Posterior cingulate gyrus (tissue), 11 donors: ENCODE measurements at regions not wholly inside any gene's neighbourhood (a gene's known extent, or its start where the extent isn't known, plus 50 kb on each side); places are given as distances from the start of the nearest gene placed in this dataset.
"Not testable (repeated sequence)": the region's sequence is repeated elsewhere in the genome, so short reads cannot be mapped to it uniquely, and the experiment has no call there.

Experiments used
- DNase-seq, 10 donors: peaks; one replicate each; pipeline versions ENCODE4 v3.0.0 to v3.0.0-alpha.2; 2020 to 2021; ENCODE audit warnings: mixed read lengths in 3 of 10
- intact Hi-C: fragments of 100-400 bp; cut with DNase I; formaldehyde crosslinking; loops from one replicate; pipeline ENCODE4 v1.15.1; 2023

GRCh38 chr4:57401586-57401985 is 291.4 kb upstream of the IGFBP7 start:
- no peak for DNase-seq
- intact Hi-C loops = no loop called here

- no peak for DNase-seq
These were observed 268.6 kb upstream of the IGFBP7 start for GRCh38 chr4:57378766-57379165.

GRCh38 chr4:57374866-57375595 is 264.8 kb upstream of the IGFBP7 start:
- intact Hi-C loops = no loop called here
- DNase-seq = no peak

More at GRCh38 chr4:57378766-57379165, 268.6 kb upstream of the IGFBP7 start:
- intact Hi-C loops = no loop called here

- intact Hi-C loops = no loop called here
- no peak for DNase-seq
These were observed 263.8 kb upstream of the IGFBP7 start for GRCh38 chr4:57373991-57374390.

GRCh38 chr4:57371671-57372070 is 261.5 kb upstream of the IGFBP7 start:
- intact Hi-C loops = no loop called here
- DNase-seq = no peak

- no peak for DNase-seq
- intact Hi-C loops = no loop called here
These were observed 260.5 kb upstream of the IGFBP7 start for GRCh38 chr4:57370691-57371090.

GRCh38 chr4:57369446-57369845 is 259.3 kb upstream of the IGFBP7 start:
- intact Hi-C loops = no loop called here
- no peak for DNase-seq

- no peak for DNase-seq
- intact Hi-C loops = no loop called here
These were observed 254.1 kb upstream of the IGFBP7 start for GRCh38 chr4:57364255-57364654.

GRCh38 chr4:57363346-57363745 is 253.2 kb upstream of the IGFBP7 start:
- intact Hi-C loops = no loop called here
- DNase-seq = no peak

GRCh38 chr4:57360681-57361080 is 250.5 kb upstream of the IGFBP7 start:
- intact Hi-C loops = no loop called here

GRCh38 chr4:57355101-57355665 is 245.0 kb upstream of the IGFBP7 start:
- intact Hi-C loops = no loop called here
- no peak for DNase-seq

More at GRCh38 chr4:57360681-57361080, 250.5 kb upstream of the IGFBP7 start:
- DNase-seq = no peak

- DNase-seq = no peak
- intact Hi-C loops = no loop called here
These were observed 241.5 kb upstream of the IGFBP7 start for GRCh38 chr4:57351731-57352130.

GRCh38 chr4:57344296-57344695 is 234.1 kb upstream of the IGFBP7 start:
- intact Hi-C loops = no loop called here
- DNase-seq = no peak

GRCh38 chr4:57342411-57342810 is 232.2 kb upstream of the IGFBP7 start:
- no peak for DNase-seq
- intact Hi-C loops = no loop called here

GRCh38 chr4:57338861-57339260 is 228.7 kb upstream of the IGFBP7 start:
- DNase-seq, intact Hi-C loops: not testable (repeated sequence)

- DNase-seq = no peak
- intact Hi-C loops = no loop called here
These were observed 223.5 kb upstream of the IGFBP7 start for GRCh38 chr4:57333684-57334083.

- no peak for DNase-seq
- intact Hi-C loops = no loop called here
These were observed 221.8 kb upstream of the IGFBP7 start for GRCh38 chr4:57331959-57332358.

- intact Hi-C loops = no loop called here
These were observed 219.1 kb upstream of the IGFBP7 start for GRCh38 chr4:57329279-57329678.

GRCh38 chr4:57324673-57325307 is 214.6 kb upstream of the IGFBP7 start:
- DNase-seq = no peak
- intact Hi-C loops = no loop called here

More at GRCh38 chr4:57329279-57329678, 219.1 kb upstream of the IGFBP7 start:
- no peak for DNase-seq

GRCh38 chr4:57320849-57321248 is 210.7 kb upstream of the IGFBP7 start:
- intact Hi-C loops = no loop called here
- DNase-seq = no peak

- intact Hi-C loops = no loop called here
- DNase-seq = no peak
These were observed 210.0 kb upstream of the IGFBP7 start for GRCh38 chr4:57320217-57320616.

- intact Hi-C loops = no loop called here
- no peak for DNase-seq
These were observed 208.5 kb upstream of the IGFBP7 start for GRCh38 chr4:57318703-57319102.
